WTC11 (cell line): ENCODE measurements at regions not wholly inside any gene's neighbourhood (a gene's known extent, or its start where the extent isn't known, plus 50 kb on each side); places are given as distances from the start of the nearest gene placed in this dataset.

Experiments used
- ETV6 ChIP-seq: sonication (generic); formaldehyde crosslinking; IDR thresholded peaks from 2 replicates; pipeline ENCODE4 v1.8.1; 2022; ENCODE audit warnings: mild to moderate bottlenecking, missing genetic modification reagents
- MYBL2 ChIP-seq: sonication (generic); formaldehyde crosslinking; IDR thresholded peaks from 2 replicates; pipeline ENCODE4 v1.8.1; 2023; ENCODE audit warnings: mild to moderate bottlenecking, moderate library complexity, missing genetic modification reagents
- NR1H2 ChIP-seq: sonication (generic); formaldehyde crosslinking; IDR thresholded peaks from 2 replicates; pipeline ENCODE4 v1.9.0; 2021; ENCODE audit warnings: mild to moderate bottlenecking, moderate library complexity, missing genetic modification reagents
- RELA ChIP-seq: sonication (generic); formaldehyde crosslinking; IDR thresholded peaks from 2 replicates; pipeline ENCODE4 v1.8.1; 2022; ENCODE audit warnings: missing genetic modification reagents, mild to moderate bottlenecking, borderline replicate concordance
- TF ChIP-seq, protein P1 (sequence below): fragments of 200-600 bp; IDR thresholded peaks from 2 replicates; pipeline ENCODE4 v1.8.0; 2022; ENCODE audit warnings: antibody characterized with exemption
- TF ChIP-seq, protein P2 (sequence below): sonication (generic); formaldehyde crosslinking; IDR thresholded peaks from 2 replicates; pipeline ENCODE4 v1.8.0; 2022; ENCODE audit warnings: missing genetic modification reagents
- TF ChIP-seq, protein P3 (sequence below): sonication (generic); formaldehyde crosslinking; IDR thresholded peaks from 2 replicates; pipeline ENCODE4 v1.8.0; 2022; ENCODE audit warnings: mild to moderate bottlenecking, missing genetic modification reagents
- TF ChIP-seq, protein P4 (sequence below): sonication (generic); formaldehyde crosslinking; IDR thresholded peaks from 2 replicates; pipeline ENCODE4 v1.8.1; 2023; ENCODE audit warnings: mild to moderate bottlenecking, missing genetic modification reagents, moderate library complexity

DNA sequence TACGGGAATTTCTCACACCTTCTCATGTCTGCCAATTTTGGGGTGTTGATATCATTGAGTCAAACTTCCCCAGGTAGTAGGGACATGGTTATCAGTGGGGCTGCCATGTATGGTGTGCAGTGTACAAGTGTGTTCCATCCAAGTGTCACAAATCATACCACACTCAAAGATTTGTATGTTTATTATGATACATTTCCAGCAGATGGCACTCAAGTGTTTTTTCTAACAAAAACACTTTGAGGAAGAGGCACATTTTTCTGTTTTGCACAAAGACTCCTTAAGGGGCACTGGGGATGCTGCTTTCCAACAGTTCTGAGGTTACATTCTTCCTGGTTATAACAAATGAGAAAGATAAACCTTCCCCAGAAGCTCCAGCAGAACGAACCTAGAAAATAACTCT is 414.5 kb downstream of the REEP3 start:
- TF ChIP-seq, protein P1, sequence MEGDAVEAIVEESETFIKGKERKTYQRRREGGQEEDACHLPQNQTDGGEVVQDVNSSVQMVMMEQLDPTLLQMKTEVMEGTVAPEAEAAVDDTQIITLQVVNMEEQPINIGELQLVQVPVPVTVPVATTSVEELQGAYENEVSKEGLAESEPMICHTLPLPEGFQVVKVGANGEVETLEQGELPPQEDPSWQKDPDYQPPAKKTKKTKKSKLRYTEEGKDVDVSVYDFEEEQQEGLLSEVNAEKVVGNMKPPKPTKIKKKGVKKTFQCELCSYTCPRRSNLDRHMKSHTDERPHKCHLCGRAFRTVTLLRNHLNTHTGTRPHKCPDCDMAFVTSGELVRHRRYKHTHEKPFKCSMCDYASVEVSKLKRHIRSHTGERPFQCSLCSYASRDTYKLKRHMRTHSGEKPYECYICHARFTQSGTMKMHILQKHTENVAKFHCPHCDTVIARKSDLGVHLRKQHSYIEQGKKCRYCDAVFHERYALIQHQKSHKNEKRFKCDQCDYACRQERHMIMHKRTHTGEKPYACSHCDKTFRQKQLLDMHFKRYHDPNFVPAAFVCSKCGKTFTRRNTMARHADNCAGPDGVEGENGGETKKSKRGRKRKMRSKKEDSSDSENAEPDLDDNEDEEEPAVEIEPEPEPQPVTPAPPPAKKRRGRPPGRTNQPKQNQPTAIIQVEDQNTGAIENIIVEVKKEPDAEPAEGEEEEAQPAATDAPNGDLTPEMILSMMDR, result no peak
- TF ChIP-seq RELA (CRISPR knock-in tag) (no peak), NR1H2 (CRISPR knock-in tag) (no peak), MYBL2 (CRISPR knock-in tag) (no peak), ETV6 (no peak)
- TF ChIP-seq, protein P2, sequence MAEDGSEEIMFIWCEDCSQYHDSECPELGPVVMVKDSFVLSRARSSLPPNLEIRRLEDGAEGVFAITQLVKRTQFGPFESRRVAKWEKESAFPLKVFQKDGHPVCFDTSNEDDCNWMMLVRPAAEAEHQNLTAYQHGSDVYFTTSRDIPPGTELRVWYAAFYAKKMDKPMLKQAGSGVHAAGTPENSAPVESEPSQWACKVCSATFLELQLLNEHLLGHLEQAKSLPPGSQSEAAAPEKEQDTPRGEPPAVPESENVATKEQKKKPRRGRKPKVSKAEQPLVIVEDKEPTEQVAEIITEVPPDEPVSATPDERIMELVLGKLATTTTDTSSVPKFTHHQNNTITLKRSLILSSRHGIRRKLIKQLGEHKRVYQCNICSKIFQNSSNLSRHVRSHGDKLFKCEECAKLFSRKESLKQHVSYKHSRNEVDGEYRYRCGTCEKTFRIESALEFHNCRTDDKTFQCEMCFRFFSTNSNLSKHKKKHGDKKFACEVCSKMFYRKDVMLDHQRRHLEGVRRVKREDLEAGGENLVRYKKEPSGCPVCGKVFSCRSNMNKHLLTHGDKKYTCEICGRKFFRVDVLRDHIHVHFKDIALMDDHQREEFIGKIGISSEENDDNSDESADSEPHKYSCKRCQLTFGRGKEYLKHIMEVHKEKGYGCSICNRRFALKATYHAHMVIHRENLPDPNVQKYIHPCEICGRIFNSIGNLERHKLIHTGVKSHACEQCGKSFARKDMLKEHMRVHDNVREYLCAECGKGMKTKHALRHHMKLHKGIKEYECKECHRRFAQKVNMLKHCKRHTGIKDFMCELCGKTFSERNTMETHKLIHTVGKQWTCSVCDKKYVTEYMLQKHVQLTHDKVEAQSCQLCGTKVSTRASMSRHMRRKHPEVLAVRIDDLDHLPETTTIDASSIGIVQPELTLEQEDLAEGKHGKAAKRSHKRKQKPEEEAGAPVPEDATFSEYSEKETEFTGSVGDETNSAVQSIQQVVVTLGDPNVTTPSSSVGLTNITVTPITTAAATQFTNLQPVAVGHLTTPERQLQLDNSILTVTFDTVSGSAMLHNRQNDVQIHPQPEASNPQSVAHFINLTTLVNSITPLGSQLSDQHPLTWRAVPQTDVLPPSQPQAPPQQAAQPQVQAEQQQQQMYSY (CRISPR knock-in tag), result no peak
- TF ChIP-seq, protein P3, sequence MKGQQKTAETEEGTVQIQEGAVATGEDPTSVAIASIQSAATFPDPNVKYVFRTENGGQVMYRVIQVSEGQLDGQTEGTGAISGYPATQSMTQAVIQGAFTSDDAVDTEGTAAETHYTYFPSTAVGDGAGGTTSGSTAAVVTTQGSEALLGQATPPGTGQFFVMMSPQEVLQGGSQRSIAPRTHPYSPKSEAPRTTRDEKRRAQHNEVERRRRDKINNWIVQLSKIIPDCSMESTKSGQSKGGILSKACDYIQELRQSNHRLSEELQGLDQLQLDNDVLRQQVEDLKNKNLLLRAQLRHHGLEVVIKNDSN (CRISPR knock-in tag), result no peak
- TF ChIP-seq, protein P4, sequence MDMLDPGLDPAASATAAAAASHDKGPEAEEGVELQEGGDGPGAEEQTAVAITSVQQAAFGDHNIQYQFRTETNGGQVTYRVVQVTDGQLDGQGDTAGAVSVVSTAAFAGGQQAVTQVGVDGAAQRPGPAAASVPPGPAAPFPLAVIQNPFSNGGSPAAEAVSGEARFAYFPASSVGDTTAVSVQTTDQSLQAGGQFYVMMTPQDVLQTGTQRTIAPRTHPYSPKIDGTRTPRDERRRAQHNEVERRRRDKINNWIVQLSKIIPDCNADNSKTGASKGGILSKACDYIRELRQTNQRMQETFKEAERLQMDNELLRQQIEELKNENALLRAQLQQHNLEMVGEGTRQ, result no peak
